K562 (cell line): ENCODE measurements at regions not wholly inside any gene's neighbourhood (a gene's known extent, or its start where the extent isn't known, plus 50 kb on each side); places are given as distances from the start of the nearest gene placed in this dataset.

Experiments
- FOXA1 ChIP-seq: fragments of 450-650 bp; IDR thresholded peaks from 2 replicates; pipeline ENCODE4 v1.6.1; 2016; ENCODE audit warnings: mild to moderate bottlenecking, borderline replicate concordance
- RBM14 ChIP-seq: fragments of 200-400 bp; formaldehyde crosslinking; IDR thresholded peaks from 2 replicates; pipeline ENCODE4 v1.6.1; 2018; ENCODE audit warnings: low read depth, mild to moderate bottlenecking, low read length, moderate library complexity, borderline replicate concordance; ENCODE audit not compliant: insufficient read depth
- ZFP30 ChIP-seq: fragments of 250-450 bp; sonication (Bioruptor Pico); IDR thresholded peaks from 2 replicates; pipeline ENCODE4 v1.8.0; 2022; ENCODE audit warnings: moderate library complexity, mild to moderate bottlenecking, inconsistent platforms, borderline replicate concordance
- ZNF395 ChIP-seq: fragments of 200-800 bp; sonication (Bioruptor generic); IDR thresholded peaks from 2 replicates; pipeline ENCODE4 v1.6.1; 2017; ENCODE audit warnings: missing genetic modification characterization, missing compliant biosample characterization
- ZNF592 ChIP-seq: fragments of 450-650 bp; IDR thresholded peaks from 2 replicates; pipeline ENCODE4 v1.6.1; 2017; ENCODE audit warnings: antibody characterized with exemption, mild to moderate bottlenecking

GRCh38 chr11:79661373-79661772, 220.5 kb upstream of the TENM4 start (continued):
- TF ChIP-seq ZNF395 (CRISPR knock-in tag) (no peak), FOXA1 (no peak), ZFP30 (CRISPR knock-in tag) (no peak), ZNF592 (no peak), RBM14 (no peak)
- TF ChIP-seq, all 486 proteins: peak for 0
